NCI-H2107 treated with DMSO at 0.1 percent for 48 hours (cell line): ENCODE measurements at regions not wholly inside any gene's neighbourhood (a gene's known extent, or its start where the extent isn't known, plus 50 kb on each side); places are given as distances from the start of the nearest gene placed in this dataset.

ENCODE experiments used
- DNase-seq: peaks from one replicate; lab custom pipeline; 2025; ENCODE audit not compliant: unreplicated experiment; lab: John Stamatoyannopoulos, UW

DNA sequence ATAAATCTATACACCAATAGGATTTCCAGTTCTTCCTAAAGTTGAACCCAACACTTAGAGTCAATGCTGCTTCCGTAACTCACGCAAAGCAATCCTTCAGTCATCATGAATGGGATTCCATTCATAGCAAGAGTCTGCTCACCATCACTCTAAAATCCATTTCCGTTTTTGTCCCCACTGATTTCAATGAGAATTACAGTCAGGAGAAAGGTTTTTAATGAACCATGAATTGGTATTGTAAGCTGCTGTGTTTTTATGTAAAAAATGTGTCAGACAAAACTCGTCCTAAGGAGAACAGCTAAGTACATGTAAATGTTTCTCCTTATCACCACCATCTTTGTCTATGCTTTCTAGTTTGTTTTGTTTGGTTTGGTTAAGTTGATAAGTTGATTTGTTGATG lies 391.5 kb downstream of the IRS1 start:
- DNase-seq = no peak

DNA sequence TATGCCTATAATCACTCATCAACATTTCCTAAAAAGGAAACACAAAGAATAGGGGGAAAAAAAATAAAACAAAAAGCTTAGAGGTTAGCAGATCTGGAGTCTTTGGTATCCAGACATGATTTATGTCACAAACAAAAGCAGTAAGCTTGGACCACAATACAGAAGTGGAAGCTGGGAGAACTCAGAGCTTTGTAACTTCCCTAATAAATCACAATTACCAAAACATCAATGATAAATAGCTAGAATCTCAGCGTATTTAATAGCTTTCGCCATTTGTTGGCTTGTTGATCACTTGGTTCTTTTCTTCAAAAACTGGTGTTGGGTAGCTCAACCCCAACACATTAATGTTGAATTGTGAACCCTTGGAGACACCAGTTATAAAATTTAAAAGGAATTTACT lies 392.5 kb downstream of the IRS1 start:
- DNase-seq = no peak

DNA sequence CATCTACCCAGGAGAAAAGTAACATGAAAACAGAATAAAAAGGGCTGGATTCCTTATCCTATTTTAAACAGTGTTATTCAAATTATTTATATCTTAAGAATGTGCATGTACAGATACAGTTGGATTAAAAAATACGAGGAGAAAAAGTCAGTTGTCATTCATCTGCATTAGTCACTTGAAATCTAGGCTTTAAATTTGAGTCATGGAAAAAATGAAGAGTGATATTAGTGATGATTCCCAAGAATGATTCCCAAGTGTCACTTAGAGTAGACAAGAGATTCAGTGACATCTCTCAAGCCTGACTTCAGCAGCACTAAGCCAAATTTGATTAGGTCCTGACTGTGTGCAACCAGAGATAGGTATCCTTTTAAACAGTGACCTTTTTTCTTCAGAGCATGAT lies 394.2 kb downstream of the IRS1 start:
- DNase-seq = no peak

DNA sequence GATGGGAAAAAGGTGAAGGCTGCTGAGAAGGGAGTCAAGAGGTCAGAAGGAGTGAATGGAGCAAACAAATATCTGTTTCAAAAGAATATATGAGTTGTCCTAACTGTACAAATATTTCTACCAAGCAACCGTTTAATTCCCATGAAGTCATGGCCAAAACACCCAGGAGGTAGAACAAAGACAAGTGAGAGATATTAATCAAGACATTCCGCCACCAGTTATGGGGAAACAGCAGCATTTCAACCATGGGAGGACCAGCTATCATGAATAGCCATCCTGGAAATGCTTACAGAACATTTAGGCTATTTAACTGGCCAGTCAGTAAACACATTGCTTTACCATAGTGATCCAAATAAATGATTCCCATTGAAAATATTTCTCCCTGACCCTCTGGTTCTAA lies 396.3 kb downstream of the IRS1 start:
- no peak for DNase-seq

DNA sequence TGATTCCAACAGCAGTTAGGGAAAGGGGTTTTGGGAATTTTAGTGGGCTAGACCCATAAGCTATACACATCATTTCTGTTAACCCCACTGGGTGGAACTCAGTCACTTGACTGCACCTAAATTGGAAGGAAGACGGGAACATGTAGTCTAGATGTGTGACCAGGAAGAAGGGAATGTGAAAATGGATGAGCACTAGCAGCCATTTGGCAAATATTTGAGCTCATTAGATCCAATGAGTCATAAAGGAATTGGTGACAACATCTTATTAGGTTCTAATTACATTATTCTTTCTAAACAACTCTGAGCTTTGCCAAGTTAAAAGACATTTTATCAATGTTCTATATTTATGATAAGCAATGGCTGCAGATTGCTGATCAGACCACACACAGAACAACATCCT lies 400.6 kb downstream of the IRS1 start:
- DNase-seq = no peak

DNA sequence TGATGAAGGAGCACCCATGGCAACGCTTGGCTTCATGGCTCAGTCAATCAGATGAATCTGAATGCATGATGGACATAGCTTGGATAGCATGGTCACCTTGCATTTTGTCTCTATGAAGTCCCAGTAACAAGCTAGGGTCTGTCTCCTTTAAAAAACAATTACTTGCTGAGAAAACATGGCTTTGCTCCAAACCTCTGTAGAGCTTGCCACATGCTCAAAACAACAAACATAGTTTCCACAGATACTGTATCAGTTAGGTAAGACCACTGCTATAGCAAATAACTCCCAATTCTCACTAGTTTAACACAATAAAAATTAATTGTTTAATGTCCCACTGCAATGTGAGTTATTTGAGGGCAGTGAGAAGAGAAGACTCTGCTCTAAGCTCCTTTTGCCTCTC lies 401.0 kb downstream of the IRS1 start:
- DNase-seq = no peak

DNA sequence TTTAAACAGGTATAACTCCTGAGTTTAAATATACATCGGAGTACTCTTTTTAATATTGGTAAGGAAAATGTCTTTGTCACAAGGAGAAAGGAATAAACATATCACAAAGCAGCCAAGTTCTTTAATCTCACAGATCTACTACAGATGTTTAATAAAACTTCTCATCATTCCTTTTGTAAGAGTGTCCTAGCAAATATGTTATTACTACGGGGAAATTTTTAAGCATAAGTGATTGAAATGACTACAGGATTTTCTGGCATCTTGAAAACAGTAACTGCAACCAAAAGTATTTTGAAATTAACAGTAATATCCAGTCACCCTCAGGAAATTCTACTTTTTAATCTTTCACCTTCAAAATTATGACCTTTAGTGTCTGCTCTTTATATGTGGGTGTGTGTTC lies 403.1 kb downstream of the IRS1 start:
- no peak for DNase-seq

DNA sequence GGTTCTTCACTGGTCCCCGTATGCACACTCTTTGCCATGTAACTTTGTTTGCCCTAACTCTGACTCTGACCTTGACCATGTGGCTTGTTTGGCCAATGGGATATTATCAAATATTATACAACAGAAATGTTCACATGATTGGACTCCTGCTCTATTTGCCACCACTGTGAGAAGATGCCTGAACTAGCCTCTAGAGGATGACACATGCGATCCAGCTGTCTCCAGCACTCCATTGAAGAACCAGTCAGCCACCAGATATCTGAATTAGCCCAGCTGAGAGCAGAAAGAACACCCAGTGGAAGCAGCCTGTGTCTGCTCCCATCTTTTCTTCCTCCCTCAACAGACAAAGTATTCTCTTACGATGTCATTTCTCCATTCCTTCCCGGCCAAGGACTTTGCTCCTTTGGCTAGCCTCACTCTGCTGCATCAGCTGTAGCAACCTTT lies 412.1 kb downstream of the IRS1 start:
- DNase-seq = no peak

DNA sequence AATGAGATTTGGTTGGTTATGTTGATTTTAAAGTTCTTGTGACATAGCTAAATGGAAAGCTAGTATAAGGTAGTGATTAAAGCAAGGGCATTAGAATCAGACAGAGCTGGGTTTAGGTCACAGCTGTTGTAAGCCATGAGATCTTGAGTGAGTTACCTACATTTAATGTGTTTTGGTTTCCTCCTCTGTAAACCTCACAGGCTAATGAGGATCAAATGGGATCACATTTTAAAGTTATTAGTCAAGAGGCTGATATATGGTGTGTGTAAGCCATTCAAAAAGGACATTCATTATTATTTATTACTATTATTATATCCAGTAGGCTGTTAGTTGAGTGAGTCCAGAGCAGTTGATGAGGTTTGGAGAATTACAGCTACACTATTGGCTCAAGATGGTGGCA lies 416.2 kb downstream of the IRS1 start:
- no peak for DNase-seq

DNA sequence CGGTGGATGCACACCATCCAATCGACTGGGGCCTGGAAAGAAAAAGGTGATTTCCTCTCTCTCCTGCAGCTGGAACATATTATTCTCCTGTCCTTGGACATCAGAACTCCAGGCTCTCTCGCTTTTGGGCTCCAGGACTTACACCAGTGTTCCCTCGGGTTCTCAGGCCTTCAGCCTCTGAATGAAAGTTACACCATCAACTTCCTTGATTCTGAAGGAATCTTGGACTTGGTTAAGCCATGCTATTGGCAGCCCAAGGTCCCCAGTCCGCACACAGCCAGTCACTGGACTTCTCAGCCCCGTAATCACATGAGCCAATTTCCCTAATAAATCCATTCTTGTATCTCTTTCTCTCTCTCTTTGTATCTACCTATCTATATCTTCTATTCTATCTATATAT lies 418.9 kb downstream of the IRS1 start:
- no peak for DNase-seq

DNA sequence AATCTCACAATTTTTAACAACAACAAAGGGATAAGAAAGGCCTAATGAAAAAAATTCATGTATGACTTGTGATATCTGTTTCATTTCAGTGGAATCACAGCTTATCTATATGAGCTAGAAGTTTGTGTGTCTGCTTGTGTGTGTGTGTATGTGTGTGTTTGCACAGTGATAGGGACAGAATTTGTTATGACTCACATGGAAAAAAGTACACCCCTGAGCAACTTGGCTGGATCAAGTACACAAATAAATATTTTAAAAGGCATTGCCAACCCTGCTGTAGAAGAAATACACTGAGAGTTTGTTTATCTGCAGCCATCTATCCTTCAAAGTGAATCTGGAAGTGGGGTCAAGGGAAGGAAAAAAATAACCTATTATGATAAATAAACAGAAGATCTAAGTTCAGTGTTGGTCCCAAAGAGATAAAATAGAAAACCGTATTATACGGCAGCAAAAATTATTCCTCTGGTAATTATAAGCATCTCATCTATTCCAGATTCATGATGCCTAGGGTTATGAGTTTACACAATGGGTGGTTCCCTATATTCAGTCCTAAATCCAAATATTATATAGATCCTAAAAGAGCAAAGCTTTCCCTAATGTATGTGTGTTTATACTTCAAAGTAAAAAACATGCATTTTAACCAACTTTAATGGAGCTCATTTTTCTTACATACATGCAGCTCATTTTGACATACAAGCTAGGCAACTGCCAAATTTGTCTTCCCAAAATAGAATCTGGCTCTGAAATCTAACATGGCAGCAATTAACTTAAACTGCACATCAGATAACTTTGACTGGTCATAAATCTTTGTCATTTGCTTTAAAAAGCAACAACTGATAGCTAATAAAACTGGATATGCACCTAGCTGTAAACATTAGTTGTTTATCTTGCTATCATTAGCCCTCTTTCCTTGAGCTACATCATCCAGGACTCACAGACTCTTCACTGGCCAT lies 420.6 kb downstream of the IRS1 start:
- DNase-seq = no peak

DNA sequence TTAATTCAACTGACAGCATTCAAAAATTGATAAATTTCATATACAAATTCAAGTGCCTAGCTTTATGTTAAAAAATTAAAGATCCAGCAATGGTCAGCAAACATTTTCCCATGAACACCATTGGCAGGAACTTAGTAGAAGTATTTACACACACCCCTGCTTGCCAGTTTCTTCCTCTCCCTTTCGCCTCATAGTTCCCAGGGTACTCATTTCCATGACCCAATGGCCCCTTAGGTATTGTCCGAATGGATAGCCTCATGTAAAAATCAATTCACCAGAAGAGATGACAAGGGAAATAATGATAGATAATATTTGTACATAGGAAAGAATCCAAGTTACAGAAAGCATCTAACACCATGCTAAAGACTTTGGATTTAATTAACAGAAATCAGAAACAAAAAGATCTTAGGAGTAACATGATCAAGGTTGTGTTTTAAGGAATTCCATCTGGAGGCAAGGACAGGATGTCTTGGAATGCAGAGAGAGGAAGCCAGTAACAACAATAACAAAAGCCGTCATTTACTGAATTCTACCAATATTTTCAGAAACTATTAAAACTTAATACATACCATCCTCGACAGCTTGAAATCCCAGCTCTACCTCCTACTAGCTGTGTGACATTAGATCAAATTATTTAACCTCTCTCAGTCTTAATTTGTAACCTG lies 423.0 kb downstream of the IRS1 start:
- no peak for DNase-seq

DNA sequence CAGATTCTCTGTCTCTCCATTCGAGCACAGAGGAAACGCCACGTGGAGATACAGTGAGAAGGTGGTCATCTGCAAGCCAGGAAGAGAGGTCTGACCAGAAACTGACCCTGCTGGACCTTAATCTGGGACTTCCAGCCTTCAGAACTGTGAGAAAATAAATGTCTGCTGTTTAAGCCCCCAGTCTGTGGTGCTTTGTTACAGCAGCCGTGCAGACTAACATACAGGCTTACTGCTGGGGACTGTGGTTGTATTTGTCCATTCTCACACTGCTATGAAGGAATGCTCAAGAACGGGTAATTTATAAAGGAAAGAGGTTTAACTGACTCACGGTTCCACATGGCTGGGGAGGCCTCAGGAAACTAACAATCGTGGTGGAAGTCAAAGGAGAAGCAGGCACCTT lies 432.7 kb downstream of the IRS1 start:
- DNase-seq = no peak

DNA sequence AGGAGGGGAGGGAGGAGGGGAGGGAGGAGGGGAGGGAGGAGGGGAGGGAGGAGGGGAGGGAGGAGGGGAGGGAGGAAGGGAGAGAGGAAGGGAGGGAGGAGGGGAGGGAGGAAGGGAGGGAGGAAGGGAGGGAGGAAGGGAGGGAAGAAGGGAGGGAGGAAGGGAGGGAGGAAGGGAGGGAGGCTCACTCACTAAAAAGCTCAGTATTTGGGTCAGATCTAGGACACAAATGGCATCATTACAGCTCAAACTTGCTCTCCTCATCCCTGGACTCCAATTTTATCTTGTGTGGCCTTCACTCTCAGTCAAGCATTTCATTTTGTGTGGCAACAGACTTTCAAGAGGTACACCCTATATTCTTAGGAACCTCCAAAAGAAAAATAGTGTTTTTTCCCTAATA lies 435.4 kb downstream of the IRS1 start:
- DNase-seq = no peak

DNA sequence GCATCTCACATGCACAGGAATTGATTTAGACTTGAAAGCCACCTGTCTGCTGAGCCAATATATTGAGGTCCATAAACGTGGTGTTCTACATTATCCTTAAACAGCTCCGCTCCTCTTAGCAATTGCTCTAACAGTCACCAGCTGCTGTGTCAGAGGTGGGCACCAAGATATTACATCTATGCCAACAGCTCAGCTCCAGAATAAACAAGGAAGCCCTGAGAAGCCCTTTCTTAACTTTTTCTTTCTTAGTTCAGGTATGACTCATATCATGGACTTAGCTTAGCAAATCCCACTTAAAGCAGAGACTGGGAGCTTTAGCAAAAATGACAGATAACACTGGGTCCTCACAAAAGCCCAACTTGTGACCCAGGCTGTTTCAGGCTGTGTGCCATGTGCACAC lies 436.6 kb downstream of the IRS1 start:
- DNase-seq = no peak

DNA sequence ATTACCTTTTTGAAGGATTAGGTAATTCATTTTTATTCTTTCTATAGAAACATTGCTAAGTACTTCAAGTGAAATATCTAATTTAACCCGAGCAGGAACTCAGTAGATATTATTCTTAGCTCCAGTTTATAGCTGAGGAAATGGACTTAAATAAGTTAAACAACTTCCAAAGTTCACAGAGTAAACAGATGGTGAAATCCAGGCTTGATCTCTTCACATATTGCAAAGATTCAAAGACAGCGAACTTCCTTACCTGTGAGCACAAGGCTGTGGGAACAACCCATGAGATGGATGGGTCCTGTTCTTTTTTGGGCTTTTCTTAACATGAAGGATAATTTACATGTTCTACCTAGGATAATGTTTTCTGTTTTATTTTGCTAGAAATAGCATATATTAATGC lies 439.0 kb downstream of the IRS1 start:
- DNase-seq = no peak

DNA sequence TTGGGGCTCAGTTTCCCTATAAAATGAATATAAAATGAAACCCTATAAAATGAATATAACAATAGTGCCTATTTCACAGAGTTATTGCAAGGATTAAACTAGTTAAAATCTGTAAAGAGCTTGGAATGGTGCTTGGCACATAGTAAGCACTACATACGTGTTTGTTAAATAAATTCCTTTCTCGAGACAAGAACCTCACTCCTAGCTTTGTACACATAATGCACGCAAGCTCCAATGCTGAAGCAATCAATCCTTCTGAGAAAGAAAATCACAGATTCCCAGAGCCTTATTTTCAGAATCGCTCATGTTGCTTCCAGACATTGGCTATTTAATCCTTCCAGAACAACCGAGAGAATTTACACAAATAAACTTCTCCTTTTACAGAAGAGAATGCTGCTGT lies 440.9 kb downstream of the IRS1 start:
- no peak for DNase-seq

DNA sequence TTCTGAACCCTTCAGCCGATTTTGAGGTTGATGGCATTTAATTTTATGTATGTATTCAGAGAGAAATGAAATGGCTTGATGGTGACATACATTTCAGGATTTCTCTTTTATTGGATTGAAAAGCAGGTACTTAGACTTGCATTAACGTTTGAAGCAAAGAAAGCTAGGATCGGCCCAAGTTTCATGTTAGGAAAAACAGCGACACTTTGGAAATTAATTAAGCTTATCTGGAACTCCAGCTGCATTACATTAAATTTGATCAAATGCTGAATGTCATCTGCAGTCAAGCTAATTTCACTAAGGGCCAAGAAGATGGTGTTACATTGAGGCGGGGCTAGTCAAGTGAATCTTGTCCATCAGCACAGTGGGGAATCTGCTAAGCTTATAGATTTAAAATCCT lies 441.8 kb downstream of the IRS1 start:
- no peak for DNase-seq

DNA sequence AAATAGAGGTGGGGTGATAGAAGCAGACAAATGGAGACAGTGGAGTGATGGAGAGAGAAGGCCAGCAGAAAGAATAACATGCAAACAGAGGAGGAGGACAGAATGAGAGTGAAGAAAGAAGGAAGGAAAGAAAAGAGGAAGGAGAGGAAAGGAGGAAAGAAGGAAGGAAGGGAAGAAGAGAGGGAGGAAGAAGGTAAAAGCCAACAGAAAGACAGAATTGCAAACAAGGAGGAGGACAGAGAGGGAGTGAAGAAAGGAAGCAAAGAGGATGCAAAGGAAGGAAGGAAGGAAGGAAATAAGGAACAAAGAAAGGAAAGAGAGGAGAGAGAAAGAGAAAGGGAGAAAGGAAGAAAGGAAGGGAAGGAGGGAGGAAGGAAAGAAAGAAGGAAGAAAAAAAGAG lies 444.0 kb downstream of the IRS1 start:
- no peak for DNase-seq

DNA sequence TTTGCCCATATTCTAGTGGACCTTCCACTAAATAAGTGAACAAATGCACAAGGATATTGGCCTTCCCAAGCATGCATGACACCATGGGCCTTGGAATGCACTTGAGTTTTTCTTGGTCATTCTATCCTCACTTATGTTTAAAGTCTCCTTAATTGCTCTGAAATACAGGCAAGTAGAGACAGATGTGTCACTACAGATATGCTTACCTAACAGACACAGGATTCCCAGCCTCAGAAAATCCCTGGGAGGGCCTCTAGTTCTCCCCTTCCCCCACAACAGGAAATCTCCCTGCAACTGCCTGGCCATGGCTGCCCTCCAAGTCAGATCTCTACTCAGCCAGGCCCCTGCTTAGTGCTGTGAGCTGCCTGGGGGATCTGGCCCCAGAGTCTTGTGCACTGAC lies 445.2 kb downstream of the IRS1 start:
- no peak for DNase-seq

DNA sequence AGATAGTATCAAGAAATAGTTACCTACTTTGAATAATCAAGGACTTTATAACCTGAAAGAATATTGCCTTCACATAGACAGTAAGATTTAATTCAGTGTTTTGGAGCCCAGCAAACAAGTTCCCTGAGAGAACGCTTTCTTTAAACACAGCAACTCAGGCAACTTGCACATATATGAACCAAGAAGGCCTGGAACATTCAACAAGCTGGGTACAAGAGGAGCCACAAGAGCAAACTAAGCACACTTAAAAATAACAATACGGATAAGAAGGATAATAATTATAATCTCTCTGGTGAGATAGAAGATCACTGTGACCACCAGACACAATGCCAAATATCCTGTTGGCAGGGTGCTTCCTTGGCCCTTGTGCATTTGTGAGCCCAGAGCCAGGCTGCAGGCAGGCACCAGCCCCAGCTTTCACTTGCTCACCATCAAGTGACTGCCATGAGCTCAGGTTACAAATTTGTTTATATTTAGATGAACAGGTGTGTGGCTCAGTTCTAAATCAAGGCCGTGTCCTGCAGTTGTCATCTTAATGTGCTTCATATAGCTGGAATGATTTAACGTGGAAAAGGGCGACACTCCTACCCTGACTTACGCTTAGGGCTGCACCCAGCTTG lies 446.6 kb downstream of the IRS1 start:
- DNase-seq = peak; percentile 49

DNA sequence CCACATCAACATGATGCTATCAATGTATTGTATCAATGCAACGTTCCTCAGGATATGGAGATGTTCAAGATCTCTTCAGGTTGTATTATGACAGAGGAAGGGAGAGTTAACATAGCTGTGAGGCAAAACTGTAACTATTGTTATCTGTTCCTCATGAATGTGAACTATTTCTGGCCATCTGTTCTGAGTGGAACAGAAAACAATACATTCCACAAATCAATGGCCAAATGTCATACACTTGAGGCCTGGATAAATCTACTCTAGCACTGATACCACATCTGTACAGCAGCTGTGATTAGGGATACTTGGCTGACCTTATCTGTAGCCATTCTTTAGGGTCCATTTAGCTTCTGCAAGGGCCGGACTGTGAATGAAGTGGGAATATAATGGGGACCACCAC lies 447.9 kb downstream of the IRS1 start:
- no peak for DNase-seq
